ENCODE measurements at regions not wholly inside any gene's neighbourhood (a gene's known extent, or its start where the extent isn't known, plus 50 kb on each side); places are given as distances from the start of the nearest gene placed in this dataset.
"Not testable (repeated sequence)": the region's sequence is repeated elsewhere in the genome, so short reads cannot be mapped to it uniquely, and the experiment has no call there.

DNA sequence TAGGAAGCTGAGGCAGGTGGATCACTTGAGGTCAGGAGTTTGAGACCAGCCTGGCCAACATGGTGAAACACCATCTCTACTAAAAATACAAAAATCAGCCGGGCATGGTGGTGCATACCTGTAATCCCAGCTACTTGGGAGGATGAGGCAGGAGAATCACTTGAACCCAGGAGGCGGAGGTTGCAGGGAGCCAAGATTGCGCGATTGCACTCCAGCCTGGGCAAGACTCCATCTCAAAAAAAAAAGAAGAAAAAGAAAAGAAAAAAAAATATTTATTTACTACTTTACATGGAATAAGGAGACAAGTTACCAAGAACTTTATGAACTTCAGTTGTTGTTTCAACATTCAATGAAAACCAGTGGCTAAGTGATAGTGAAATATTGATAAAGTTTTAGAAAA lies 121.7 kb downstream of the ATOH1 start:
- DNase-seq (ENCODE audit: low read depth); H3K4me3 ChIP-seq (ENCODE audit: low read length); H3K9ac ChIP-seq (ENCODE audit: low read length); H3K4me1 ChIP-seq (ENCODE audit: control insufficient read depth, insufficient read depth, low read length); H3K36me3 ChIP-seq (ENCODE audit: control insufficient read depth, insufficient read depth, low read length, severe bottlenecking); H3K27me3 ChIP-seq (replicated peaks; ENCODE audit: control insufficient read depth, insufficient read depth, low read length); H3K9me3 ChIP-seq (ENCODE audit: control insufficient read depth, low read length): not testable (repeated sequence)

DNA sequence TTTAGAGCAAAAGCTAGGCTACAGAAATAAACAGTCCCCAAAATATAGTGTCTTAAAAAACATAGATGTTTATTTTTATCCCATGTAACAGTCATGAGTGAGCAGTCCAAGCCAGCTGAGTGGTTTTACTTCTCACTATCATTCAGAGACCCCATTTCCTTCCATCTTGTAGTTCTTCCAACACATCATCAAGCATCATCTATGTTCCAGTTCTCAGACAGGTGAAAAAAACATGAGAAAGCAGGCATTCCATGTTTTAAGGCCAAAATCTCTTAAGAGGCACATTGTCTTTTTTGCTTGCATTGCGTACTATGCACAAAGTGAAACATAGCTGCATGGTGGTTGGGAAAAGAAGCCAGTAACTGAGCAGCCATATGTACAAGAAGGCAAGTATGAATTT lies 128.6 kb downstream of the ATOH1 start:
- Histone ChIP-seq H3K27me3 (replicated peaks; ENCODE audit: control insufficient read depth, insufficient read depth, low read length) (no peaks in the 10 kb centered on the region), H3K4me1 (ENCODE audit: control insufficient read depth, insufficient read depth, low read length) (no peaks in the 10 kb centered on the region), H3K9ac (ENCODE audit: low read length) (no peak overlapping the region), H3K4me3 (ENCODE audit: low read length) (no peak overlapping the region), H3K36me3 (ENCODE audit: control insufficient read depth, insufficient read depth, low read length, severe bottlenecking) (no peaks in the 10 kb centered on the region), H3K9me3 (ENCODE audit: control insufficient read depth, low read length) (peaks cover 5% of the 10 kb centered on the region)
- no peak for DNase-seq (ENCODE audit: low read depth)

DNA sequence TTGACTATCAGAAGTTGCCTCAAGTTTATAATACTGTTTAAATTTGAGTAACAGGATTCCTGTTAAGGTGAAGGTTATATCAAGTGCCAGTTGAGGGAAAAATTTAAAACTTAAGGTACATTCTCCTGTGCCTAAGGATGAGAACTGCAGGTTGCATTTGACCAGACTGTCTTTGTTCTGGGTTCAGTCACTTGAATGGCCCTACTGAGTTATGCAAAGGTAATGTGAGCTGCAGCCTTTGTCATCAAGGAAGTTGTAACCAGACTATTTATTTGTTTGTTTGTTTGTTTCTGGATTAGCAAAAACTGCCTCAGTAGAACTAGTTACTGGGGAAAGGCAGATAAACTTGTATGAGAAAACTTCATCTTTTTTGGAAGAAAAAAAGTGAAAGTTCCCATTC lies 131.9 kb downstream of the ATOH1 start:
- H3K27me3 ChIP-seq (replicated peaks; ENCODE audit: control insufficient read depth, insufficient read depth, low read length), result no peaks in the 10 kb centered on the region
- no peaks in the 10 kb centered on the region for H3K9me3 ChIP-seq (ENCODE audit: control insufficient read depth, low read length)
- H3K36me3 ChIP-seq (ENCODE audit: control insufficient read depth, insufficient read depth, low read length, severe bottlenecking), result no peaks in the 10 kb centered on the region
- H3K4me3 ChIP-seq (ENCODE audit: low read length), result no peak overlapping the region
- no peak for DNase-seq (ENCODE audit: low read depth)
- no peaks in the 10 kb centered on the region for H3K4me1 ChIP-seq (ENCODE audit: control insufficient read depth, insufficient read depth, low read length)
- H3K9ac ChIP-seq (ENCODE audit: low read length), result no peak overlapping the region

DNA sequence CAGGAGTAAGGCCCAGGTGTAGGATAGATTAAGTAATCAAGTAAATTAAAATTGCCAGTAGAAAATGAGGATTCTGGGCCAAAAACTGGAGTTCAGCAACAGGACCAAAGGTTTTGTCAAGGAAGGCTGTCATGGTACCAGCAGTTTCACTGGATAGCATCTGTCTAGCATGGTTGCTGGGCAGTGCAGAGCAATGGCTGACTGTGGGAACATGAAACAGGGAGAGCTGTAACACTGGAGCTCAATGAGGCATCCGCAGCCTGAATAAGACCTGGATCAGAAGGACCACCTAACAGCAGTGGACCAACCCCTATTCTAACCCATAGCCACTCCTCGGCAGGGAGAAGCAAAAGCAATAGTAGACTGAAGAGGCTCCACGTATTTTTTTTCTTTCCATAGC lies 132.4 kb downstream of the ATOH1 start:
- no peak for DNase-seq (ENCODE audit: low read depth)
- no peak overlapping the region for H3K4me3 ChIP-seq (ENCODE audit: low read length)

DNA sequence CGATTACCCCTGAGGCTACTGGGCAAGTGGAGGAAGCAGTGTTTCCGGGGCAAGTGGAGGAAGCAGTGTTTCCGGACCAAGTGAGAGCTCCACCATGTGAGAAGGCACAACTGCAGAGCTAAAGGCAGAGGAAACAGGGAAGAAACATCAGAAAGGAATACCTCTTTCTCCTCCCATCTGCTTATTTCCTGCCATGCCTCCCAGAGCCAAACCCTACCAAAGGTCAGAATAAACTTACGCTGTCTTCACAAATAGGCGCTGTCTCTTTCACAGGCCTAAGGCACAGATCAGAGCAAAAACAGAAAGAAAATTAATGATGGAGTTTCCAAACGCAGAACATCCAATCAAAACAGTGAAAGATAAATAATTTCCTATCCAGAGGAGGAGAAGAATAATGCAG lies 153.0 kb downstream of the ATOH1 start:
- peaks cover 2% of the 10 kb centered on the region for H3K9me3 ChIP-seq (ENCODE audit: control insufficient read depth, low read length)
- H3K36me3 ChIP-seq (ENCODE audit: control insufficient read depth, insufficient read depth, low read length, severe bottlenecking), result no peaks in the 10 kb centered on the region
- no peaks in the 10 kb centered on the region for H3K27me3 ChIP-seq (replicated peaks; ENCODE audit: control insufficient read depth, insufficient read depth, low read length)
- H3K4me1 ChIP-seq (ENCODE audit: control insufficient read depth, insufficient read depth, low read length), result no peaks in the 10 kb centered on the region
- no peak overlapping the region for H3K4me3 ChIP-seq (ENCODE audit: low read length)
- no peak for DNase-seq (ENCODE audit: low read depth)
- H3K9ac ChIP-seq (ENCODE audit: low read length), result no peak overlapping the region

More for the DNA sequence above, 132.4 kb downstream of the ATOH1 start:
- Histone ChIP-seq H3K27me3 (replicated peaks; ENCODE audit: control insufficient read depth, insufficient read depth, low read length) (no peaks in the 10 kb centered on the region), H3K36me3 (ENCODE audit: control insufficient read depth, insufficient read depth, low read length, severe bottlenecking) (no peaks in the 10 kb centered on the region), H3K9me3 (ENCODE audit: control insufficient read depth, low read length) (no peaks in the 10 kb centered on the region), H3K9ac (ENCODE audit: low read length) (no peak overlapping the region), H3K4me1 (ENCODE audit: control insufficient read depth, insufficient read depth, low read length) (no peaks in the 10 kb centered on the region)

DNA sequence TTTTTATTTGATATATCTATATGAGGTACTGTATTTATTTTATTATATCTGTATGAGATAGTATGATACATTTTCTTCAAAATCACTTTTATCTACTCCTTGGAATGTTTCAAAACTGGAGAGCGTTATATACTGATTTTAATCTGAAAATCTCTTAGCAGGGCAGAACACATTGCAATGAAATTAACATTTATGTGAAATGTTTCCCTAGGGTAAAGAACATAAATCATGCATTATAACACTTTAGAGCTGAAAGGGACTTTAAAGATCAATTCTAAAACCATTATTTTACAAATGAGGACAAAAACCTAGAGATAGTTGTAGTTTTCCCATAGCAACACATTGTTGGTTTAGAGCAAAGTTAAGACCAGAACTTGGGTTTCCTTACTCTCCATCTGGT lies 153.7 kb downstream of the ATOH1 start:
- no peaks in the 10 kb centered on the region for H3K4me1 ChIP-seq (ENCODE audit: control insufficient read depth, insufficient read depth, low read length)
- H3K36me3 ChIP-seq (ENCODE audit: control insufficient read depth, insufficient read depth, low read length, severe bottlenecking), result no peaks in the 10 kb centered on the region
- peaks cover 2% of the 10 kb centered on the region for H3K9me3 ChIP-seq (ENCODE audit: control insufficient read depth, low read length)
- no peak overlapping the region for H3K9ac ChIP-seq (ENCODE audit: low read length)
- no peaks in the 10 kb centered on the region for H3K27me3 ChIP-seq (replicated peaks; ENCODE audit: control insufficient read depth, insufficient read depth, low read length)
- no peak for DNase-seq (ENCODE audit: low read depth)
- no peak overlapping the region for H3K4me3 ChIP-seq (ENCODE audit: low read length)

DNA sequence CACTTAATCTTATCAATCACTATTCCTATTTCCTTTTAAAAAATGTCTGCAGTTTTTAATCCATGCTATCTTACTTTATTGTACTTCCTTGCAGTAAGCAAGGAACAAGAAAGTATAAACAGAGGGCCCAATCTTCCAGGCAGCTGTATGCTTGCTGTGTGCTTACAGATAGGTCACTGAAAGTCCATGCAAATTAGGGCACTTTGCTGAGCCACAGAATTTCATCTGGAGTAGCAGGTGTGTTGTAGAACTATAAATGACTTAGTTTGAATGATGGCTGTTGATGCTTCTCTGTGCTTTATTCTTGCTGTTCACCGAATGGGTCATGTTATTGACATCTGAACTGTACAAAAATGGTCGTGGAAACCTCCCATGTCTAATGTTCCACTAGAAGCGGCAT lies 154.6 kb downstream of the ATOH1 start:
- no peak overlapping the region for H3K9ac ChIP-seq (ENCODE audit: low read length)
- H3K36me3 ChIP-seq (ENCODE audit: control insufficient read depth, insufficient read depth, low read length, severe bottlenecking), result no peaks in the 10 kb centered on the region
- peaks cover 2% of the 10 kb centered on the region for H3K9me3 ChIP-seq (ENCODE audit: control insufficient read depth, low read length)
- no peaks in the 10 kb centered on the region for H3K4me1 ChIP-seq (ENCODE audit: control insufficient read depth, insufficient read depth, low read length)
- no peak for DNase-seq (ENCODE audit: low read depth)
- H3K4me3 ChIP-seq (ENCODE audit: low read length), result no peak overlapping the region
- no peaks in the 10 kb centered on the region for H3K27me3 ChIP-seq (replicated peaks; ENCODE audit: control insufficient read depth, insufficient read depth, low read length)

DNA sequence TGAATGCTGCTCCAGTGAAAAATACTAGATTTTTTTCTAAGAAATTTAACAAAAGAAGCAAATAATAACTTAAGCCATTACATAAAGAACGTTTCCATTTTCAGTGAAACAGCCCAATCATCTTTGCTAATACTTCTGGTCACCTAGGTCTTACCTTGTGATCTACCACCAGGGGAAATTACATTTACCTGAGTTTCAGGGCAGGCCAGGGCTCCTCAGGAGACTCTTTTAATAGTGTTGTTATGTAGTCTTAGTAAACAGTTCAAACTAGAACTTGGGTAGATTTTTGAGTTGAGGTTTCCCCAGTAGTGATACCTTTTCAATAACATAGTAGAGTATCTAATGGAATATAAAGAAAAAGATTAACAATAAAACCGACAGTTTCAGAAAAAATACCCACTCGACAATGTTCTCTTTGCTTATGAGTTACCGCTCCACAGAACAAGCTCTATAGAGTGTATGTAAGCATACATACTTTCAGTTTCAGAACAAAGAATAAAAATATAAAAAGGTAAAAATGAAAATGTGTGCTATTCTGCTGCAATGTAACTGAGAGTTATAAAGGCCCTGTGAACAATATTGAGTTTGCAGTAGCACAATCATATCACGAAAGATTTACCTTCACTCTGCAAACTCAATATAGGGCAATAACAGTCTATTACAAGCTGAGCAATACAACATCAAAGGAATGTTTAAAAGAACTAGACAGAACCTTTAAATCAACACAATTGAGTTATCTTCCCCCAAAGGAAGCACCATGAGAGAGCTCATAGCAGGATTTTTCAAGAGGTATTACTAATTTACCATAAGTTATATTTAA lies 165.8 kb downstream of the ATOH1 start:
- H3K27me3 ChIP-seq (replicated peaks; ENCODE audit: control insufficient read depth, insufficient read depth, low read length), result no peaks in the 10 kb centered on the region
- no peak for DNase-seq (ENCODE audit: low read depth)
- no peak overlapping the region for H3K4me3 ChIP-seq (ENCODE audit: low read length)
- no peaks in the 10 kb centered on the region for H3K36me3 ChIP-seq (ENCODE audit: control insufficient read depth, insufficient read depth, low read length, severe bottlenecking)
- no peak overlapping the region for H3K9ac ChIP-seq (ENCODE audit: low read length)
- no peaks in the 10 kb centered on the region for H3K9me3 ChIP-seq (ENCODE audit: control insufficient read depth, low read length)
- H3K4me1 ChIP-seq (ENCODE audit: control insufficient read depth, insufficient read depth, low read length), result no peaks in the 10 kb centered on the region

DNA sequence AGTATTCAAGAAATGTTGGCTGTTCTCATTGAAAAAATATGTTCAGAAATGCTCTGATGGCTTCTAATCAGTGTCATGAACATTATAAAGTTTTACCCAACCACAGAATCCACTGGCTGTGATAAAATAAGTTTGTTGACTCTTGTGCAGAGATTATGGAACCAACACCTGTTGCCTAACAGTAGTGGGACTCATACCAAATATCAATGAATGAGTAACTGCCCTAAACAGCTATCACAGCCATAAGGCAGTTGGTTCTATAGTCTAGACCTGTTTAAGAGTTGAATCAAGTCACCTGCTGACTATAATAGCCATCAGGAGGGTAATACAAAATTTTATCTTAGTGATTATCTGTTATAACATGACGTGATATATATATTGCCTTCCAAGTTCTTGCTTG lies 168.3 kb downstream of the ATOH1 start:
- Histone ChIP-seq H3K9ac (ENCODE audit: low read length) (no peak overlapping the region), H3K4me1 (ENCODE audit: control insufficient read depth, insufficient read depth, low read length) (no peaks in the 10 kb centered on the region), H3K9me3 (ENCODE audit: control insufficient read depth, low read length) (no peaks in the 10 kb centered on the region), H3K4me3 (ENCODE audit: low read length) (no peak overlapping the region), H3K27me3 (replicated peaks; ENCODE audit: control insufficient read depth, insufficient read depth, low read length) (no peaks in the 10 kb centered on the region), H3K36me3 (ENCODE audit: control insufficient read depth, insufficient read depth, low read length, severe bottlenecking) (no peaks in the 10 kb centered on the region)
- DNase-seq (ENCODE audit: low read depth), result no peak

DNA sequence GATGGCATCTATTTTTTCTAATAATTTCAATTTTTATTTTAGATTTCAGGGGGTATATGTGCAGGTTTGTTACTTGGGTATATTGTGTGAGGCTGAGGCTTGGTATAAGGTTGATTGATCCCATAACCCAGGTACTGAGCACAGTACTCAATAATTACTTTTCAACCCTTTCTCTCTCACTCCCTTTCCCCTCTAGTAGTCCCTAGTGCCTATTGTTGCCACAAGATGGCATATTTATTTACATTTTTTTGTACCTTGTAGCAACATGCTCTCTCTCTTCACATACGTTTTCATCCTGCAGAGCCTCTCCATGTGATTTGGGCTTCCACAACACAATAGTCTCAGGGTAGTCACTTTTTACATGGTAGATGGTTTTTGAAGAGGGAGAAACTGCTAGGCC lies 172.0 kb downstream of the ATOH1 start:
- no peaks in the 10 kb centered on the region for H3K9me3 ChIP-seq (ENCODE audit: control insufficient read depth, low read length)
- H3K4me3 ChIP-seq (ENCODE audit: low read length), result no peak overlapping the region
- no peak overlapping the region for H3K9ac ChIP-seq (ENCODE audit: low read length)
- no peaks in the 10 kb centered on the region for H3K4me1 ChIP-seq (ENCODE audit: control insufficient read depth, insufficient read depth, low read length)
- no peaks in the 10 kb centered on the region for H3K27me3 ChIP-seq (replicated peaks; ENCODE audit: control insufficient read depth, insufficient read depth, low read length)
- DNase-seq (ENCODE audit: low read depth), result no peak
- H3K36me3 ChIP-seq (ENCODE audit: control insufficient read depth, insufficient read depth, low read length, severe bottlenecking), result no peaks in the 10 kb centered on the region

DNA sequence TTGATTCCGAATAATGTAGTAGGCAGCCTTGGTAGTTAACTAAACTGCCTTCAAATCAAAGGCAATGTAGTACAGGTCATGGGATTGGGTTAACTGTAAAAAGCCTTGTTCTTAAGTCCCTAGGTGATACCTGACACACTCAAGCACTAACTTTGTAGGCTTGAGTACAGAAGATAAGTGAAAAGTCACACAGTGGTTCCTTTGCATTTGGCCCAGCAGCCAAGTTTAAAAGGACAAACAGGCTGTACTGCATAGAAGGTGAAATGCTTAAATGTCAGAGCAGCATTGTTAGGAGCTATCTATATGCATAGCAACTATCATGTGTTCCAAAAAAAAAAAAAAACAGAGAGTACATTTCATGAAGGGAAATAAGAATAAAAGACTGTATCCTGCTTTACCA lies 178.4 kb downstream of the ATOH1 start:
- Histone ChIP-seq H3K4me3 (ENCODE audit: low read length) (no peak overlapping the region), H3K4me1 (ENCODE audit: control insufficient read depth, insufficient read depth, low read length) (no peaks in the 10 kb centered on the region), H3K9ac (ENCODE audit: low read length) (no peak overlapping the region), H3K36me3 (ENCODE audit: control insufficient read depth, insufficient read depth, low read length, severe bottlenecking) (no peaks in the 10 kb centered on the region), H3K27me3 (replicated peaks; ENCODE audit: control insufficient read depth, insufficient read depth, low read length) (no peaks in the 10 kb centered on the region), H3K9me3 (ENCODE audit: control insufficient read depth, low read length) (no peaks in the 10 kb centered on the region)
- no peak for DNase-seq (ENCODE audit: low read depth)

DNA sequence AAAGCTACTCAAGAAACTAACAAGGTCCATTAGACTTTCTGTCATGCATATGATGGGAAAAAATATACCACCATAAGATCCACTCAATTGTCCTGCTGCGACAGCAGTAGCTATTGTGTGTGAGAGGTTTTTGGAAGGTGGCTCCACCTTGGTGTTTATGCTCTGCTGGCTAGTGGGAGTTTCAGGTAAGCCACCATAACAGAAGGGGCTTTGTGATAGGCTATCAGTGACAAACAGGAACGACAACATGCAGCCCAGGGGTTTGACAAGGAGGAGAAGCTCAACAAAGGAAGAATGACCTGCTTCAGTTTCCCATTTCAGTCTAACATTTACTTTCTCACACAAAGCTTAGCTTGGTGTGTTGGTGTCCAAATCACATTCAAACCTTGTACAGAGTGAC lies 182.6 kb downstream of the ATOH1 start:
- no peaks in the 10 kb centered on the region for H3K27me3 ChIP-seq (replicated peaks; ENCODE audit: control insufficient read depth, insufficient read depth, low read length)
- H3K36me3 ChIP-seq (ENCODE audit: control insufficient read depth, insufficient read depth, low read length, severe bottlenecking), result no peaks in the 10 kb centered on the region
- DNase-seq (ENCODE audit: low read depth), result no peak
- H3K4me3 ChIP-seq (ENCODE audit: low read length), result no peak overlapping the region
- no peaks in the 10 kb centered on the region for H3K4me1 ChIP-seq (ENCODE audit: control insufficient read depth, insufficient read depth, low read length)
- no peak overlapping the region for H3K9ac ChIP-seq (ENCODE audit: low read length)
- no peaks in the 10 kb centered on the region for H3K9me3 ChIP-seq (ENCODE audit: control insufficient read depth, low read length)
